ENCODE measurements at regions not wholly inside any gene's neighbourhood (a gene's known extent, or its start where the extent isn't known, plus 50 kb on each side); places are given as distances from the start of the nearest gene placed in this dataset.

DNA sequence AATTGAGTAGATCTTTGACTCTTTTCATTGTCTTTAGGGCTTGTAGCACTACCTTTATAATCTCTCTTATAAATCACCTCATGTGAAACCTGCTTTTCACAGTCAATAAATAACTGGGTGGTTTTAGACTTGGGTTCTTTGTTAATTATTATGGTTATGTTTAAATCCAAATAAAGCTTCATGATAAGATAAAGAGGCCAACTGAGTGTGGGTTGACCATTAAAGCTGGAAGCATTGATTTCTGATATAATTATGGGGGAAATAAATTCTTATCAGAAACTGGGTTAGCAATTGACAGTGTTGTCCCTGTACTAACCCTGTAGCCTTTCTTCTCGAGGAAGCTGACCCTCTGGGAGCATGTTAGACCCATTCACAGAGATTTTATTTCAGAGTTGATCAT, 384.7 kb upstream of the LCORL start:
- Histone ChIP-seq H3K9me3 (ENCODE audit: control insufficient read depth, insufficient read depth, low read length) (no peaks in the 10 kb centered on the region), H3K27me3 (ENCODE audit: control insufficient read depth, low read length) (no peaks in the 10 kb centered on the region), H3K27ac (ENCODE audit: low read depth, low read length) (no peak overlapping the region), H3K9me2 (replicated peaks; ENCODE audit: control insufficient read depth, low read length) (no peaks in the 10 kb centered on the region), H3K4me1 (ENCODE audit: control insufficient read depth, low read length) (no peaks in the 10 kb centered on the region), H3K36me3 (ENCODE audit: control insufficient read depth, low read length) (no peaks in the 10 kb centered on the region), H3K4me2 (ENCODE audit: low read length) (no peak overlapping the region), H3K79me2 (ENCODE audit: control insufficient read depth, low read length) (no peaks in the 10 kb centered on the region), H4K20me1 (ENCODE audit: control insufficient read depth, insufficient read depth, low read depth, low read length) (no peaks in the 10 kb centered on the region), H3K4me3 (ENCODE audit: low read length) (no peak overlapping the region), H3F3A (ENCODE audit: control insufficient read depth, insufficient read depth) (no peaks in the 10 kb centered on the region)
- TF ChIP-seq EZH2phosphoT487 (IDR thresholded peaks at IDR 0.05; ENCODE audit: borderline replicate concordance, low read length): no peak
- TF ChIP-seq, protein P1, sequence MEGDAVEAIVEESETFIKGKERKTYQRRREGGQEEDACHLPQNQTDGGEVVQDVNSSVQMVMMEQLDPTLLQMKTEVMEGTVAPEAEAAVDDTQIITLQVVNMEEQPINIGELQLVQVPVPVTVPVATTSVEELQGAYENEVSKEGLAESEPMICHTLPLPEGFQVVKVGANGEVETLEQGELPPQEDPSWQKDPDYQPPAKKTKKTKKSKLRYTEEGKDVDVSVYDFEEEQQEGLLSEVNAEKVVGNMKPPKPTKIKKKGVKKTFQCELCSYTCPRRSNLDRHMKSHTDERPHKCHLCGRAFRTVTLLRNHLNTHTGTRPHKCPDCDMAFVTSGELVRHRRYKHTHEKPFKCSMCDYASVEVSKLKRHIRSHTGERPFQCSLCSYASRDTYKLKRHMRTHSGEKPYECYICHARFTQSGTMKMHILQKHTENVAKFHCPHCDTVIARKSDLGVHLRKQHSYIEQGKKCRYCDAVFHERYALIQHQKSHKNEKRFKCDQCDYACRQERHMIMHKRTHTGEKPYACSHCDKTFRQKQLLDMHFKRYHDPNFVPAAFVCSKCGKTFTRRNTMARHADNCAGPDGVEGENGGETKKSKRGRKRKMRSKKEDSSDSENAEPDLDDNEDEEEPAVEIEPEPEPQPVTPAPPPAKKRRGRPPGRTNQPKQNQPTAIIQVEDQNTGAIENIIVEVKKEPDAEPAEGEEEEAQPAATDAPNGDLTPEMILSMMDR (IDR thresholded peaks at IDR 0.05; ENCODE audit: low read depth, low read length, poor library complexity, severe bottlenecking): no peak

DNA sequence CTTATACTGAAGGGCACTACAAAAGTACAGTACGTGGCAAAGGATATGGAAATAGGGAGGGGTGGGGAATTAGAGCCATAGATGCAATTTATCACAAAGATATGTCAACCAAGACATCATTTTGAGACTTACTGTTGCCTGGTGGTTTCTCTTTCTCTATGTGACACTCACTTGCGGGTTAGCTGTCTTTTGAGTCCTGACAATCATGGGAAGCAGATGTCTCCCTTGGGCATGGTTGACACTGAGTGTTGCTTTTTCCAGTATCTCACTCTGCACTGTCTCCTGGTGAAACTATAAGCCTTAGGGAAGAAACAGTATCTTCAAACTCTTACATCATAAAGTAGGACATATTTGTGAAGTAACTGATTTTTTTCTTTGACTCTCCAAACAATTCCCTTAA, 383.5 kb upstream of the LCORL start:
- H3K27ac ChIP-seq (ENCODE audit: low read depth, low read length): no peak overlapping the region
- no peaks in the 10 kb centered on the region for H3K27me3 ChIP-seq (ENCODE audit: control insufficient read depth, low read length)
- TF ChIP-seq EZH2phosphoT487 (IDR thresholded peaks at IDR 0.05; ENCODE audit: borderline replicate concordance, low read length): no peak
- TF ChIP-seq, protein P1 (IDR thresholded peaks at IDR 0.05; ENCODE audit: low read depth, low read length, poor library complexity, severe bottlenecking): no peak
- H3K36me3 ChIP-seq (ENCODE audit: control insufficient read depth, low read length): no peaks in the 10 kb centered on the region
- no peaks in the 10 kb centered on the region for H3K9me2 ChIP-seq (replicated peaks; ENCODE audit: control insufficient read depth, low read length)
- H3K4me1 ChIP-seq (ENCODE audit: control insufficient read depth, low read length): no peaks in the 10 kb centered on the region
- no peaks in the 10 kb centered on the region for H3K79me2 ChIP-seq (ENCODE audit: control insufficient read depth, low read length)
- H3K9me3 ChIP-seq (ENCODE audit: control insufficient read depth, insufficient read depth, low read length): no peaks in the 10 kb centered on the region
- H3F3A ChIP-seq (ENCODE audit: control insufficient read depth, insufficient read depth): no peaks in the 10 kb centered on the region
- no peak overlapping the region for H3K4me3 ChIP-seq (ENCODE audit: low read length)
- H4K20me1 ChIP-seq (ENCODE audit: control insufficient read depth, insufficient read depth, low read depth, low read length): no peaks in the 10 kb centered on the region
- no peak overlapping the region for H3K4me2 ChIP-seq (ENCODE audit: low read length)

DNA sequence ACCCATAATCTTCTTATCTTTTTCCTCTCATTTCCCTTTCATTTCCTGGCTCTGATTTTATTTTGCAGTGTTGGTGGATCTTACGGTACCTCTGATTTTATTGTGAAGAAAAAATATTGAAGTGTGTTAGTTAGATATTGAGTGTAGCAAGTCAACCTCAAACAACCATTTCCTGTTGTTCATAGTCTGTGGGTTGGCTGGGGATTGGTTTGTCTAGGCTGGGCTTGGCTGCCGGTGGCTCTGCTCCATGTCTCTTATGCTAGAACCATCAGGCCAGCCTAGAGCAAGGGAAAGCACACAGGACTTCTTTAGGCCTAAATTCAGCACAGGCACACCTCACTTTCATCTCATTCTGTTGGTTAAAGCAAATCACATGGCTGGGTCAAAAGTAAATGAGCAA, 383.1 kb upstream of the LCORL start:
- Histone ChIP-seq H3K27me3 (ENCODE audit: control insufficient read depth, low read length) (no peaks in the 10 kb centered on the region), H3F3A (ENCODE audit: control insufficient read depth, insufficient read depth) (no peaks in the 10 kb centered on the region), H3K4me1 (ENCODE audit: control insufficient read depth, low read length) (no peaks in the 10 kb centered on the region), H3K36me3 (ENCODE audit: control insufficient read depth, low read length) (no peaks in the 10 kb centered on the region), H3K79me2 (ENCODE audit: control insufficient read depth, low read length) (no peaks in the 10 kb centered on the region), H3K9me3 (ENCODE audit: control insufficient read depth, insufficient read depth, low read length) (no peaks in the 10 kb centered on the region), H3K4me2 (ENCODE audit: low read length) (no peak overlapping the region), H4K20me1 (ENCODE audit: control insufficient read depth, insufficient read depth, low read depth, low read length) (no peaks in the 10 kb centered on the region), H3K4me3 (ENCODE audit: low read length) (no peak overlapping the region), H3K27ac (ENCODE audit: low read depth, low read length) (no peak overlapping the region), H3K9me2 (replicated peaks; ENCODE audit: control insufficient read depth, low read length) (no peaks in the 10 kb centered on the region)
- TF ChIP-seq, protein P1 (IDR thresholded peaks at IDR 0.05; ENCODE audit: low read depth, low read length, poor library complexity, severe bottlenecking): no peak
- TF ChIP-seq EZH2phosphoT487 (IDR thresholded peaks at IDR 0.05; ENCODE audit: borderline replicate concordance, low read length): no peak

DNA sequence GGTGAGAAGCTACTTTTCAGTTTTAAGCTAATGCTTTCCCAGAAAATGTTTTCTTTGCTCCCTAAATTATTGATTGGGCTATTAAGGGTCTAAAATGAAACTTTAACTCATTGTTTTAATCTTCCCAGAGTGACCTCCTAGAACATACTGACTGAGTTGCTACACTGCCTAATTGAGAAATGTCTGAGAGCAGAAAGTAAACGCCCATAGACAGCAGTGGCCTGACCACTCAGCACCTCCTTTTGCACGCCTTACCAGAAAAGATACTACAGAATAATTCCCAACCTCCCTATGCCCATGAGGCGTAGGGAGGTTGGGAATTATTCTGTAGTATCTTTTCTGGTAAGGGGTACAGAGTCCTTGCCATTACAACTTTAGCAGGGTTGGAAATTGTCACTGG, 381.8 kb upstream of the LCORL start:
- H3K9me2 ChIP-seq (replicated peaks; ENCODE audit: control insufficient read depth, low read length): no peaks in the 10 kb centered on the region
- H3F3A ChIP-seq (ENCODE audit: control insufficient read depth, insufficient read depth): no peaks in the 10 kb centered on the region
- H4K20me1 ChIP-seq (ENCODE audit: control insufficient read depth, insufficient read depth, low read depth, low read length): no peaks in the 10 kb centered on the region
- no peaks in the 10 kb centered on the region for H3K36me3 ChIP-seq (ENCODE audit: control insufficient read depth, low read length)
- H3K27me3 ChIP-seq (ENCODE audit: control insufficient read depth, low read length): no peaks in the 10 kb centered on the region
- no peak overlapping the region for H3K4me3 ChIP-seq (ENCODE audit: low read length)
- no peak overlapping the region for H3K4me2 ChIP-seq (ENCODE audit: low read length)
- H3K79me2 ChIP-seq (ENCODE audit: control insufficient read depth, low read length): no peaks in the 10 kb centered on the region
- no peaks in the 10 kb centered on the region for H3K4me1 ChIP-seq (ENCODE audit: control insufficient read depth, low read length)
- H3K9me3 ChIP-seq (ENCODE audit: control insufficient read depth, insufficient read depth, low read length): no peaks in the 10 kb centered on the region
- TF ChIP-seq, protein P1 (IDR thresholded peaks at IDR 0.05; ENCODE audit: low read depth, low read length, poor library complexity, severe bottlenecking): no peak
- TF ChIP-seq EZH2phosphoT487 (IDR thresholded peaks at IDR 0.05; ENCODE audit: borderline replicate concordance, low read length): no peak
- no peak overlapping the region for H3K27ac ChIP-seq (ENCODE audit: low read depth, low read length)

Measured in DOHH2 (cell line).